K562 (cell line): ENCODE measurements at regions not wholly inside any gene's neighbourhood (a gene's known extent, or its start where the extent isn't known, plus 50 kb on each side); places are given as distances from the start of the nearest gene placed in this dataset.

Experiments
- ATAC-seq: fragments of 200-7000 bp; cut with Tn5 transposase; 3 replicates; pipeline ENCODE4 v1.9.1; 2020; ENCODE audit warnings: moderate library complexity
- BruUV-seq: library from RNA; stranded (reverse); fragments of 400-500 nt; replicated peaks from 2 replicates; lab custom pipeline; 2021; lab: Mats Ljungman, UMichigan
- CTCF ChIA-PET: fragments of 300-600 bp; formaldehyde crosslinking; extraction: SDS; loops from one replicate; lab custom pipeline; 2021; ENCODE audit warnings: low intra/inter-chr PET ratio; lab: Yijun Ruan, JAX
- POLR2A ChIA-PET: fragments of 300-600, 350-650 bp; sonication (Branson Sonifier 250); formaldehyde crosslinking; extraction: SDS; loops from one replicate; lab custom pipeline; 2021; ENCODE audit warnings: antibody characterized with exemption, inconsistent platforms; lab: Yijun Ruan, JAX
- DNase-seq, 4 experiments: peaks; one replicate each; pipeline versions ENCODE4 v3.0.0 to v3.0.0-alpha.2; 2011 to 2018; ENCODE audit warnings: low spot score in 3 of 4, mixed read lengths in 3 of 4; ENCODE audit errors: extremely low read depth in 1 of 4
- FAIRE-seq: peaks from 2 replicates; lab custom pipeline; 2011; peaks lifted over from hg19 to GRCh38; lab: Jason Lieb, UNC
- H2AFZ ChIP-seq: 2 replicates; pipeline ENCODE4 v1.6.0; 2011; ENCODE audit warnings: low read depth, low read length, control low read depth, inconsistent platforms
- H3K27ac ChIP-seq: fragments of 200-600 bp; 3 replicates; pipeline ENCODE4 v1.8.0; 2011; ENCODE audit warnings: low read depth, mild to moderate bottlenecking, control low read depth, inconsistent platforms, low read length, moderate library complexity, mixed read lengths; ENCODE audit errors: extremely low read depth
- H3K27me3 ChIP-seq, 2 experiments: fragments of 300-600 bp in 1 of 2; 2 replicates in 1 of 2; 3 replicates in 1 of 2; pipeline versions ENCODE4 v1.6.0 to v1.8.0; 2011; ENCODE audit warnings: inconsistent platforms in 2 of 2, low read length in 2 of 2, mild to moderate bottlenecking in 1 of 2, mixed read lengths in 1 of 2, moderate library complexity in 1 of 2; ENCODE audit not compliant: control insufficient read depth in 2 of 2, insufficient read depth in 2 of 2
- H3K36me3 ChIP-seq: fragments of 300-600 bp; 3 replicates; pipeline ENCODE4 v1.8.0; 2011; ENCODE audit warnings: mild to moderate bottlenecking, low read length, inconsistent platforms; ENCODE audit not compliant: control insufficient read depth, insufficient read depth
- H3K4me1 ChIP-seq, 2 experiments: fragments of 200-600 bp in 1 of 2; replicated peaks in 1 of 2; 2 replicates in 1 of 2; 3 replicates in 1 of 2; pipeline versions ENCODE4 v1.5.1 to v1.8.0; 2011; ENCODE audit warnings: inconsistent platforms in 2 of 2, low read length in 2 of 2, mild to moderate bottlenecking in 1 of 2, mixed read lengths in 1 of 2, moderate library complexity in 1 of 2; ENCODE audit not compliant: control insufficient read depth in 2 of 2, insufficient read depth in 2 of 2
- H3K4me2 ChIP-seq: 2 replicates; pipeline ENCODE4 v1.6.1; 2011; ENCODE audit warnings: low read length, control low read depth, inconsistent platforms, mixed read lengths; ENCODE audit not compliant: insufficient read depth
- H3K4me3 ChIP-seq: fragments of 200-600 bp; sonication (generic), shearing (Covaris generic); 2 replicates; pipeline ENCODE4 v1.5.1; 2016; ENCODE audit warnings: control low read depth, inconsistent platforms
- H3K79me2 ChIP-seq: fragments of 200-600 bp; 3 replicates; pipeline ENCODE4 v1.8.0; 2011; ENCODE audit warnings: low read length, inconsistent platforms; ENCODE audit not compliant: control insufficient read depth, insufficient read depth
- H3K9ac ChIP-seq, 2 experiments: 2 replicates each; pipeline versions ENCODE4 v1.6.0 to v1.6.1; 2011; ENCODE audit warnings: low read depth in 2 of 2, low read length in 2 of 2, control low read depth in 1 of 2, inconsistent platforms in 1 of 2, mild to moderate bottlenecking in 1 of 2, mixed read lengths in 1 of 2; ENCODE audit not compliant: insufficient read depth in 1 of 2
- H3K9me1 ChIP-seq: one replicate; pipeline ENCODE4 v1.6.0; 2011; ENCODE audit warnings: inconsistent platforms, mild to moderate bottlenecking, low read length, moderate library complexity; ENCODE audit not compliant: control insufficient read depth, insufficient read depth
- H3K9me3 ChIP-seq: replicated peaks from 2 replicates; pipeline ENCODE4 v1.5.1; 2011; ENCODE audit warnings: low read depth, low read length, inconsistent platforms; ENCODE audit not compliant: control insufficient read depth, insufficient read depth
- H4K20me1 ChIP-seq: replicated peaks from 2 replicates; pipeline ENCODE4 v1.6.1; 2011; ENCODE audit warnings: low read length, inconsistent platforms, mixed read lengths; ENCODE audit not compliant: control insufficient read depth, insufficient read depth
- C11orf30 ChIP-seq: fragments of 450-650 bp; IDR thresholded peaks from 2 replicates; pipeline ENCODE4 v1.6.1; 2016; ENCODE audit warnings: low read depth, mild to moderate bottlenecking
- E2F6 ChIP-seq, 2 experiments: IDR thresholded peaks; 2 replicates each; pipeline ENCODE4 v1.6.1; 2011; ENCODE audit warnings: borderline replicate concordance in 1 of 2, control low read depth in 1 of 2, low read depth in 1 of 2, low read length in 1 of 2, mild to moderate bottlenecking in 1 of 2, mixed read lengths in 1 of 2, moderate library complexity in 1 of 2; ENCODE audit not compliant: insufficient read depth in 1 of 2, insufficient read length in 1 of 2, poor library complexity in 1 of 2, severe bottlenecking in 1 of 2; ENCODE audit errors: extremely low read depth in 1 of 2
- EGR1 ChIP-seq: fragments of 450-650 bp; conservative IDR thresholded peaks from 2 replicates; pipeline ENCODE4 v1.6.1; 2017; ENCODE audit warnings: mild to moderate bottlenecking
- ERF ChIP-seq: fragments of 450-650 bp; formaldehyde crosslinking; IDR thresholded peaks from 2 replicates; pipeline ENCODE4 v1.4.0; 2020; ENCODE audit warnings: mild to moderate bottlenecking, mixed read lengths
- MAFF ChIP-seq: IDR thresholded peaks from 2 replicates; pipeline ENCODE4 v1.6.1; 2012; ENCODE audit warnings: low read length, improper control_type of control experiment
- MAFG ChIP-seq: fragments of 450-650 bp; conservative IDR thresholded peaks from 2 replicates; pipeline ENCODE4 v1.6.1; 2016; ENCODE audit warnings: missing genetic modification characterization, missing compliant biosample characterization
- NUFIP1 ChIP-seq: fragments of 450-650 bp; IDR thresholded peaks from 2 replicates; pipeline ENCODE4 v1.6.1; 2018; ENCODE audit not compliant: partially characterized antibody
- SMARCE1 ChIP-seq: fragments of 450-650 bp; IDR thresholded peaks from 2 replicates; pipeline ENCODE4 v1.7.1; 2016; ENCODE audit warnings: mild to moderate bottlenecking
- SOX6 ChIP-seq: fragments of 450-650 bp; IDR thresholded peaks from 2 replicates; pipeline ENCODE4 v1.6.1; 2014; ENCODE audit warnings: mild to moderate bottlenecking
- TCFL5 ChIP-seq: fragments of 250-450 bp; sonication (Bioruptor Pico); conservative IDR thresholded peaks from 2 replicates; pipeline ENCODE4 v1.6.1; 2021; ENCODE audit warnings: mild to moderate bottlenecking, moderate library complexity, matching md5 sums
- WHSC1 ChIP-seq: IDR thresholded peaks from one replicate; pipeline ENCODE4 v1.6.1; 2012; ENCODE audit warnings: low read length, control low read depth, inconsistent platforms
- ZBTB34 ChIP-seq: fragments of 250-450 bp; sonication (Bioruptor Pico); IDR thresholded peaks from 2 replicates; pipeline ENCODE4 v1.8.0; 2021; ENCODE audit warnings: mild to moderate bottlenecking, moderate library complexity
- ZNF316 ChIP-seq: fragments of 450-650 bp; IDR thresholded peaks from 2 replicates; pipeline ENCODE4 v1.6.1; 2016
- ZNF408 ChIP-seq: fragments of 250-450 bp; sonication (Bioruptor Pico); IDR thresholded peaks from 2 replicates; pipeline ENCODE4 v1.4.0; 2020; ENCODE audit warnings: low read depth, mild to moderate bottlenecking, moderate library complexity
- WGBS: fragments of 100-300 bp; shearing (Covaris generic); methylation state at CpG from one replicate; pipeline ENCODE4 v1.1.6; 2016; ENCODE audit warnings: low coverage, mixed read lengths; ENCODE audit not compliant: insufficient coverage; ENCODE audit errors: missing lambda C conversion rate; 5-methylcytosine and 5-hydroxymethylcytosine counted together
- in situ Hi-C: fragments of 300-500 bp; cut with MboI; formaldehyde crosslinking; loops from 4 replicates; pipeline ENCODE4 v1.15.0; 2018; ENCODE audit warnings: inconsistent platforms, mixed read lengths
- intact Hi-C: fragments of 100-400 bp; cut with micrococcal nuclease; formaldehyde crosslinking; loops from 2 replicates; pipeline ENCODE4 v1.14.2; 2022

GRCh38 chr2:191514613-191515012, 163.3 kb upstream of the NABP1 start:
- no peak for FAIRE-seq
- Histone ChIP-seq H3K27ac (no peak overlapping the region), H3K9me1 (no peaks in the 10 kb centered on the region), H3K4me1 (no peaks in the 10 kb centered on the region), H3K4me2 (no peak overlapping the region), H2AFZ (no peak overlapping the region), H3K79me2 (no peaks in the 10 kb centered on the region), H4K20me1 (no peaks in the 10 kb centered on the region), H3K27me3 (no peaks in the 10 kb centered on the region), H3K36me3 (no peaks in the 10 kb centered on the region), H3K4me3 (no peak overlapping the region), H3K9ac (no peak overlapping the region), H3K9me3 (no peaks in the 10 kb centered on the region)
- POLR2A ChIA-PET, result no interaction called here
- TF ChIP-seq EGR1, result no peak
- TF ChIP-seq ERF (CRISPR knock-in tag), result no peak
- TF ChIP-seq MAFG (tag), result peak; percentile 32
- TF ChIP-seq ZNF408 (CRISPR knock-in tag), result no peak
- no peak for TF ChIP-seq NUFIP1
- TF ChIP-seq SOX6, result no peak
- TF ChIP-seq TCFL5 (CRISPR knock-in tag), result no peak
- TF ChIP-seq MAFF, result peak; percentile 7; the same call in 1 of the 2 replicates
- 0 out of 2 replicates have a peak, but pooled peaks have one; percentile 13 for TF ChIP-seq C11orf30
- peak; percentile 21; the same call in 1 of the 2 replicates for TF ChIP-seq ZNF316
- TF ChIP-seq SMARCE1, result no peak
- TF ChIP-seq WHSC1, result no peak
- TF ChIP-seq E2F6 (IDR thresholded peaks at IDR 0.05; ENCODE audit: borderline replicate concordance in 1 of 2, extremely low read depth in 1 of 2, insufficient read depth in 1 of 2, insufficient read length in 1 of 2, low read depth in 1 of 2, low read length in 1 of 2, poor library complexity in 1 of 2, severe bottlenecking in 1 of 2), result no peak
- no peak for TF ChIP-seq ZBTB34 (CRISPR knock-in tag)
- intact Hi-C loops, result no loop called here
- CTCF ChIA-PET, result no interaction called here
- no peak for ATAC-seq
- DNase-seq, result no peak
- BruUV-seq, result no TSS peak
- in situ Hi-C loops, result loop anchor here (25.0 kb wide), 1 partner anchor 302 kb away; no protein-coding TSS in a partner anchor
- WGBS, result 0% methylated on average over 3 of the region's 4 CpGs
